Panc1 (cell line): ENCODE measurements at regions not wholly inside any gene's neighbourhood (a gene's known extent, or its start where the extent isn't known, plus 50 kb on each side); places are given as distances from the start of the nearest gene placed in this dataset.

Source experiments
- ATAC-seq: fragments of 200-7000 bp; cut with Tn5 transposase; 2 replicates; pipeline ENCODE4 v1.9.1; 2020; ENCODE audit warnings: mild to moderate bottlenecking, moderate library complexity
- BruUV-seq: library from RNA; stranded (reverse); fragments of 400-500 nt; replicated peaks from 2 replicates; lab custom pipeline; 2021; lab: Mats Ljungman, UMichigan
- CTCF ChIA-PET: fragments of 300-600 bp; sonication (Branson Sonifier 250); formaldehyde crosslinking; loops from one replicate; lab custom pipeline; 2022; ENCODE audit warnings: antibody characterized with exemption; lab: Charles Lee
- POLR2A ChIA-PET: fragments of 300-600 bp; sonication (Branson Sonifier 250); formaldehyde crosslinking; loops from one replicate; lab custom pipeline; 2022; ENCODE audit warnings: antibody characterized with exemption; lab: Charles Lee
- DNase-seq: peaks from one replicate; pipeline ENCODE4 v3.0.0-alpha.2; 2010; ENCODE audit warnings: low read depth, low spot score
- H3K27ac ChIP-seq: 2 replicates; pipeline ENCODE4 v1.5.1; 2011; ENCODE audit warnings: mild to moderate bottlenecking, low read length, inconsistent platforms
- H3K27me3 ChIP-seq: fragments of 200-500 bp; sonication (Bioruptor generic); 2 replicates; pipeline ENCODE4 v1.6.0; 2014; ENCODE audit warnings: low read length, inconsistent platforms; ENCODE audit not compliant: control insufficient read depth, insufficient read depth
- H3K36me3 ChIP-seq: fragments of 200-500 bp; sonication (Bioruptor generic); 2 replicates; pipeline ENCODE4 v1.5.1; 2014; ENCODE audit warnings: inconsistent platforms, mild to moderate bottlenecking, low read length, moderate library complexity; ENCODE audit not compliant: control insufficient read depth, insufficient read depth
- H3K4me1 ChIP-seq: 2 replicates; pipeline ENCODE4 v1.5.1; 2011; ENCODE audit warnings: inconsistent platforms, mild to moderate bottlenecking, low read length, moderate library complexity; ENCODE audit not compliant: control insufficient read depth, insufficient read depth
- H3K4me3 ChIP-seq, 2 experiments: 2 replicates each; pipeline ENCODE4 v1.5.1; 2011 to 2012; ENCODE audit warnings: low read depth in 2 of 2, low read length in 2 of 2, mild to moderate bottlenecking in 2 of 2, inconsistent platforms in 1 of 2, moderate library complexity in 1 of 2
- H3K9me3 ChIP-seq: fragments of 200-500 bp; sonication (Bioruptor generic); 2 replicates; pipeline ENCODE4 v1.5.1; 2014; ENCODE audit warnings: low read depth, mild to moderate bottlenecking, inconsistent platforms, low read length, moderate library complexity; ENCODE audit not compliant: control insufficient read depth, insufficient read depth
- CTCF ChIP-seq: fragments of 450-650 bp; IDR thresholded peaks from 2 replicates; pipeline ENCODE4 v1.5.1; 2017; ENCODE audit warnings: mild to moderate bottlenecking
- POLR2AphosphoS5 ChIP-seq: IDR thresholded peaks from 2 replicates; pipeline ENCODE4 v1.6.1; 2012; ENCODE audit warnings: mild to moderate bottlenecking, low read depth, low read length, moderate library complexity
- SIN3A ChIP-seq: IDR thresholded peaks from 2 replicates; pipeline ENCODE4 v1.6.1; 2012; ENCODE audit warnings: low read depth, mild to moderate bottlenecking, low read length, moderate library complexity, borderline replicate concordance; ENCODE audit not compliant: insufficient read depth
- TCF7L2 ChIP-seq: IDR thresholded peaks from 2 replicates; pipeline ENCODE4 v1.6.1; 2011; ENCODE audit warnings: mild to moderate bottlenecking, low read depth, low read length, inconsistent platforms
- in situ Hi-C: cut with HindIII; loops from 2 replicates; pipeline ENCODE4 v1.10.0; 2016; ENCODE audit warnings: low sequenced_read_pairs, low pct_unique_long_range_greater_than_20kb
- intact Hi-C: fragments of 100-400 bp; cut with micrococcal nuclease; formaldehyde crosslinking; loops from one replicate; pipeline ENCODE4 v1.10.0; 2022; ENCODE audit not compliant: unreplicated experiment
- TF ChIP-seq, protein P1 (sequence below), 2 experiments: IDR thresholded peaks; 2 replicates each; pipeline ENCODE4 v1.6.1; 2011 to 2012; ENCODE audit warnings: low read depth in 2 of 2, control low read depth in 1 of 2, low read length in 1 of 2, mild to moderate bottlenecking in 1 of 2, moderate library complexity in 1 of 2; ENCODE audit not compliant: insufficient read depth in 1 of 2

GRCh38 chr13:84653915-84654534 lies 771.8 kb upstream of the SLITRK1 start:
- DNase-seq: no peak
- Histone ChIP-seq H3K4me1 (no peaks in the 10 kb centered on the region), H3K4me3 (no peak overlapping the region), H3K36me3 (no peaks in the 10 kb centered on the region), H3K27ac (no peak overlapping the region), H3K27me3 (no peaks in the 10 kb centered on the region), H3K9me3 (no peaks in the 10 kb centered on the region)
- in situ Hi-C loops: no loop called here
- BruUV-seq: no TSS peak
- ATAC-seq: no peak
- intact Hi-C loops: no loop called here
- CTCF ChIA-PET: no interaction called here
- POLR2A ChIA-PET: no interaction called here
- TF ChIP-seq SIN3A: no peak
- TF ChIP-seq, protein P1, sequence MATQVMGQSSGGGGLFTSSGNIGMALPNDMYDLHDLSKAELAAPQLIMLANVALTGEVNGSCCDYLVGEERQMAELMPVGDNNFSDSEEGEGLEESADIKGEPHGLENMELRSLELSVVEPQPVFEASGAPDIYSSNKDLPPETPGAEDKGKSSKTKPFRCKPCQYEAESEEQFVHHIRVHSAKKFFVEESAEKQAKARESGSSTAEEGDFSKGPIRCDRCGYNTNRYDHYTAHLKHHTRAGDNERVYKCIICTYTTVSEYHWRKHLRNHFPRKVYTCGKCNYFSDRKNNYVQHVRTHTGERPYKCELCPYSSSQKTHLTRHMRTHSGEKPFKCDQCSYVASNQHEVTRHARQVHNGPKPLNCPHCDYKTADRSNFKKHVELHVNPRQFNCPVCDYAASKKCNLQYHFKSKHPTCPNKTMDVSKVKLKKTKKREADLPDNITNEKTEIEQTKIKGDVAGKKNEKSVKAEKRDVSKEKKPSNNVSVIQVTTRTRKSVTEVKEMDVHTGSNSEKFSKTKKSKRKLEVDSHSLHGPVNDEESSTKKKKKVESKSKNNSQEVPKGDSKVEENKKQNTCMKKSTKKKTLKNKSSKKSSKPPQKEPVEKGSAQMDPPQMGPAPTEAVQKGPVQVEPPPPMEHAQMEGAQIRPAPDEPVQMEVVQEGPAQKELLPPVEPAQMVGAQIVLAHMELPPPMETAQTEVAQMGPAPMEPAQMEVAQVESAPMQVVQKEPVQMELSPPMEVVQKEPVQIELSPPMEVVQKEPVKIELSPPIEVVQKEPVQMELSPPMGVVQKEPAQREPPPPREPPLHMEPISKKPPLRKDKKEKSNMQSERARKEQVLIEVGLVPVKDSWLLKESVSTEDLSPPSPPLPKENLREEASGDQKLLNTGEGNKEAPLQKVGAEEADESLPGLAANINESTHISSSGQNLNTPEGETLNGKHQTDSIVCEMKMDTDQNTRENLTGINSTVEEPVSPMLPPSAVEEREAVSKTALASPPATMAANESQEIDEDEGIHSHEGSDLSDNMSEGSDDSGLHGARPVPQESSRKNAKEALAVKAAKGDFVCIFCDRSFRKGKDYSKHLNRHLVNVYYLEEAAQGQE (IDR thresholded peaks at IDR 0.05; ENCODE audit: insufficient read depth in 1 of 2, low read depth in 2 of 2, low read length in 1 of 2): no peak
- TF ChIP-seq POLR2AphosphoS5: no peak
- TF ChIP-seq CTCF: no peak
- no peak for TF ChIP-seq TCF7L2

DNA sequence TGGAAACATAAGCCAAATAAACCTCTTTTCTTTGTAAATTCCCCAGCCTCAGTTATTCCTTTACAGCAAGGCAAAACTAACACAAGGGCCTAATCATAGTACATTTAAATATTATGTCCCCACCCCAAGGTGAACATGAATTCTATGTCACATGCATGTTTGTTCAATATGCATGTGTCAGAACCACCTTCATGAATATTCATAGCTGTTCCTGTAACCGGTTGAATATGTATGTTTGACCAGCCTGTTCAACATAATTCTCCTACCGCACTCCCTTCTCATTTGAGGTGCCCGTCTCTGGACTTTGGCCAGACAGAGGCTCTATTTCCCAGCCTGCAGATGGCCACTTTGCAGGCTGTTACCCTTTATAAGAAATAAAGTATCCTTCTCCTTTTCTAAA lies 769.4 kb upstream of the SLITRK1 start:
- Histone ChIP-seq H3K27me3 (no peaks in the 10 kb centered on the region), H3K9me3 (no peaks in the 10 kb centered on the region), H3K4me1 (no peaks in the 10 kb centered on the region), H3K36me3 (no peaks in the 10 kb centered on the region), H3K27ac (no peak overlapping the region), H3K4me3 (no peak overlapping the region)
- ChIA-PET CTCF (no interaction called here), POLR2A (no interaction called here)
- intact Hi-C loops: no loop called here
- in situ Hi-C loops: no loop called here
- no peak for ATAC-seq
- no peak for DNase-seq
- BruUV-seq: no TSS peak
- no peak for TF ChIP-seq POLR2AphosphoS5
- no peak for TF ChIP-seq SIN3A
- TF ChIP-seq TCF7L2: no peak
- TF ChIP-seq, protein P1 (IDR thresholded peaks at IDR 0.05; ENCODE audit: insufficient read depth in 1 of 2, low read depth in 2 of 2, low read length in 1 of 2): no peak
- TF ChIP-seq CTCF: no peak
